OCI-LY3 (cell line): ENCODE measurements at regions not wholly inside any gene's neighbourhood (a gene's known extent, or its start where the extent isn't known, plus 50 kb on each side); places are given as distances from the start of the nearest gene placed in this dataset.

Experiments
- H2AFZ ChIP-seq: fragments of 200-600, 300-600 bp; shearing (Covaris generic); 2 replicates; pipeline ENCODE4 v1.6.0; 2014; ENCODE audit warnings: antibody characterized with exemption, low read depth, low read length
- H3K27ac ChIP-seq: fragments of 200-600, 300-600 bp; sonication (generic); 2 replicates; pipeline ENCODE4 v1.5.1; 2014; ENCODE audit warnings: mild to moderate bottlenecking, low read length, moderate library complexity, mixed read lengths
- H3K27me3 ChIP-seq: fragments of 200-600, 300-600 bp; sonication (generic); 2 replicates; pipeline ENCODE4 v1.6.1; 2014; ENCODE audit warnings: low read depth, low read length, mixed read lengths
- H3K36me3 ChIP-seq: fragments of 200-600, 300-600 bp; sonication (generic); replicated peaks from 2 replicates; pipeline ENCODE3; 2014; ENCODE audit warnings: low read depth, low read length, mixed read lengths
- H3K4me1 ChIP-seq: fragments of 300-600, 200-600 bp; sonication (generic); 2 replicates; pipeline ENCODE4 v1.6.1; 2014; ENCODE audit warnings: low read length, mixed read lengths
- H3K4me2 ChIP-seq: fragments of 200-600, 300-600 bp; sonication (generic); 2 replicates; pipeline ENCODE4 v1.6.1; 2014; ENCODE audit warnings: low read length, mixed read lengths
- H3K4me3 ChIP-seq: fragments of 300-600, 200-600 bp; sonication (generic); 2 replicates; pipeline ENCODE4 v1.5.1; 2014; ENCODE audit warnings: antibody characterized with exemption, mild to moderate bottlenecking, low read length, moderate library complexity
- H3K79me2 ChIP-seq: fragments of 300-600, 200-600 bp; shearing (Covaris generic); 2 replicates; pipeline ENCODE4 v1.6.1; 2014; ENCODE audit warnings: mild to moderate bottlenecking, low read length, mixed read lengths
- H3K9ac ChIP-seq: fragments of 300-600, 200-600 bp; shearing (Covaris generic); 2 replicates; pipeline ENCODE4 v1.6.0; 2014; ENCODE audit warnings: mild to moderate bottlenecking, low read length, moderate library complexity
- H3K9me3 ChIP-seq: fragments of 200-600, 300-600 bp; shearing (Covaris generic); 2 replicates; pipeline ENCODE4 v1.6.1; 2014; ENCODE audit warnings: low read length, mixed read lengths; ENCODE audit not compliant: insufficient read depth
- H4K20me1 ChIP-seq: fragments of 200-600, 300-600 bp; sonication (generic); 2 replicates; pipeline ENCODE4 v1.6.1; 2016; ENCODE audit warnings: low read length, mixed read lengths; ENCODE audit not compliant: insufficient read depth
- CTCF ChIP-seq: fragments of 200-600, 300-600 bp; sonication (generic); IDR thresholded peaks from 2 replicates; pipeline ENCODE4 v1.5.1; 2014; ENCODE audit warnings: antibody characterized with exemption, low read length, low read depth
- EZH2phosphoT487 ChIP-seq: fragments of 200-600 bp; shearing (Covaris generic); IDR thresholded peaks from 2 replicates; pipeline ENCODE4 v1.6.1; 2018; ENCODE audit warnings: antibody characterized with exemption, mixed run types, low read depth

GRCh38 chr6:113103634-113104361, 753.3 kb upstream of the MARCKS start:
- no peaks in the 10 kb centered on the region for H3K27me3 ChIP-seq
- no peaks in the 10 kb centered on the region for H3K4me1 ChIP-seq
- H3K9ac ChIP-seq = no peak overlapping the region
- H3K79me2 ChIP-seq = no peaks in the 10 kb centered on the region
- no peak overlapping the region for H2AFZ ChIP-seq
- H4K20me1 ChIP-seq = no peaks in the 10 kb centered on the region
- H3K9me3 ChIP-seq = no peaks in the 10 kb centered on the region
- no peak overlapping the region for H3K27ac ChIP-seq
- H3K36me3 ChIP-seq = no peaks in the 10 kb centered on the region
- no peak overlapping the region for H3K4me3 ChIP-seq
- no peak overlapping the region for H3K4me2 ChIP-seq
- TF ChIP-seq CTCF (no peak), EZH2phosphoT487 (no peak)

GRCh38 chr6:113104541-113104940, 752.6 kb upstream of the MARCKS start:
- Histone ChIP-seq H3K79me2 (no peaks in the 10 kb centered on the region), H4K20me1 (no peaks in the 10 kb centered on the region), H3K4me3 (no peak overlapping the region), H3K9me3 (no peaks in the 10 kb centered on the region), H3K4me1 (no peaks in the 10 kb centered on the region), H3K4me2 (no peak overlapping the region), H3K36me3 (no peaks in the 10 kb centered on the region), H3K27me3 (no peaks in the 10 kb centered on the region), H2AFZ (no peak overlapping the region), H3K27ac (no peak overlapping the region), H3K9ac (no peak overlapping the region)
- TF ChIP-seq EZH2phosphoT487 (no peak), CTCF (no peak)

- no peaks in the 10 kb centered on the region for H3K4me1 ChIP-seq
- no peaks in the 10 kb centered on the region for H4K20me1 ChIP-seq
- no peak overlapping the region for H2AFZ ChIP-seq
- H3K4me3 ChIP-seq = no peak overlapping the region
- no peaks in the 10 kb centered on the region for H3K27me3 ChIP-seq
- TF ChIP-seq CTCF (no peak), EZH2phosphoT487 (no peak)
- H3K27ac ChIP-seq = no peak overlapping the region
- H3K36me3 ChIP-seq = no peaks in the 10 kb centered on the region
- H3K79me2 ChIP-seq = no peaks in the 10 kb centered on the region
- no peak overlapping the region for H3K4me2 ChIP-seq
- no peaks in the 10 kb centered on the region for H3K9me3 ChIP-seq
- H3K9ac ChIP-seq = no peak overlapping the region
These were observed 752.2 kb upstream of the MARCKS start for GRCh38 chr6:113104951-113105350.

GRCh38 chr6:113110211-113110610, 746.9 kb upstream of the MARCKS start:
- Histone ChIP-seq H3K4me3 (no peak overlapping the region), H4K20me1 (no peaks in the 10 kb centered on the region), H3K9ac (no peak overlapping the region), H3K27ac (no peak overlapping the region), H3K4me2 (no peak overlapping the region), H3K36me3 (no peaks in the 10 kb centered on the region), H3K79me2 (no peaks in the 10 kb centered on the region), H3K27me3 (no peaks in the 10 kb centered on the region), H3K9me3 (no peaks in the 10 kb centered on the region), H2AFZ (no peak overlapping the region), H3K4me1 (0 out of 2 replicates have a peak, but pooled peaks cover 3% of the 10 kb centered on the region)
- TF ChIP-seq CTCF (no peak), EZH2phosphoT487 (no peak)
